Endothelial cell of umbilical vein (primary cell): ENCODE measurements at regions not wholly inside any gene's neighbourhood (a gene's known extent, or its start where the extent isn't known, plus 50 kb on each side); places are given as distances from the start of the nearest gene placed in this dataset.

ENCODE experiments used
- EZH2 ChIP-seq: IDR thresholded peaks from 2 replicates; pipeline ENCODE4 v1.6.1; 2012; ENCODE audit warnings: borderline replicate concordance, low read depth, mild to moderate bottlenecking, moderate library complexity, low read length, inconsistent platforms; ENCODE audit not compliant: severe bottlenecking
- FOS ChIP-seq: IDR thresholded peaks from 2 replicates; pipeline ENCODE4 v1.6.1; 2011; ENCODE audit warnings: mild to moderate bottlenecking, low read length, moderate library complexity, borderline replicate concordance; ENCODE audit not compliant: insufficient read depth
- JUN ChIP-seq: IDR thresholded peaks from 2 replicates; pipeline ENCODE4 v1.6.1; 2011; ENCODE audit warnings: borderline replicate concordance, low read depth; ENCODE audit not compliant: insufficient read length, insufficient read depth
- POLR2A ChIP-seq: IDR thresholded peaks from 2 replicates; pipeline ENCODE4 v1.6.1; 2012; ENCODE audit warnings: low read depth, mild to moderate bottlenecking, control low read depth, low read length
- TF ChIP-seq, protein P1 (sequence below), 2 donors: IDR thresholded peaks; 1 replicate in 1 of 2; 2 replicates in 1 of 2; pipeline ENCODE4 v1.5.1; 2011; ENCODE audit warnings: low read length in 2 of 2, mild to moderate bottlenecking in 2 of 2, moderate library complexity in 2 of 2, control low read depth in 1 of 2, inconsistent platforms in 1 of 2, low read depth in 1 of 2; ENCODE audit not compliant: insufficient read depth in 1 of 2; ENCODE audit errors: extremely low read depth in 1 of 2
- TF ChIP-seq, protein P2 (sequence below): IDR thresholded peaks from 2 replicates; pipeline ENCODE4 v1.6.1; 2011; ENCODE audit not compliant: insufficient read depth, insufficient read length

DNA sequence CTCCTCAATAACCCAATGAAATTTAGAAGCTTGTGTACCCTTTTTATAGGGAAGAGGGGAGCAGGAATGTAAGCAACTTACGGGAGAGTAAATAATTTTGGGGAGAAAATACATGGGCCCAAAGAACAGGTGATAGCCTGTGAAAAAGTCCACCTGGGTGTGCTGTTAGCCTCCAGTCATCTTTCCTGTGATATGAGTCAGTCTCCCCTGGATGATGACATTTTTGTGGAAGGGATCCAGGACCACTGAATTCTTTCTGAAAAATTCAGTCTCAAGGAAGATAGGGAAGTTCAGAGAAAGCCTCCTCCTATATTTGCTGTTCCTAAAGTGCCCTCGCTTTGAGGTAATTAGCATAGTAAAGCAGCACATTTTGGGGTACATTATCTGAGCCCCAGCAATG is 149.8 kb downstream of the SQOR start:
- TF ChIP-seq FOS (no peak), POLR2A (no peak), EZH2 (no peak), JUN (no peak)
- TF ChIP-seq, protein P1, sequence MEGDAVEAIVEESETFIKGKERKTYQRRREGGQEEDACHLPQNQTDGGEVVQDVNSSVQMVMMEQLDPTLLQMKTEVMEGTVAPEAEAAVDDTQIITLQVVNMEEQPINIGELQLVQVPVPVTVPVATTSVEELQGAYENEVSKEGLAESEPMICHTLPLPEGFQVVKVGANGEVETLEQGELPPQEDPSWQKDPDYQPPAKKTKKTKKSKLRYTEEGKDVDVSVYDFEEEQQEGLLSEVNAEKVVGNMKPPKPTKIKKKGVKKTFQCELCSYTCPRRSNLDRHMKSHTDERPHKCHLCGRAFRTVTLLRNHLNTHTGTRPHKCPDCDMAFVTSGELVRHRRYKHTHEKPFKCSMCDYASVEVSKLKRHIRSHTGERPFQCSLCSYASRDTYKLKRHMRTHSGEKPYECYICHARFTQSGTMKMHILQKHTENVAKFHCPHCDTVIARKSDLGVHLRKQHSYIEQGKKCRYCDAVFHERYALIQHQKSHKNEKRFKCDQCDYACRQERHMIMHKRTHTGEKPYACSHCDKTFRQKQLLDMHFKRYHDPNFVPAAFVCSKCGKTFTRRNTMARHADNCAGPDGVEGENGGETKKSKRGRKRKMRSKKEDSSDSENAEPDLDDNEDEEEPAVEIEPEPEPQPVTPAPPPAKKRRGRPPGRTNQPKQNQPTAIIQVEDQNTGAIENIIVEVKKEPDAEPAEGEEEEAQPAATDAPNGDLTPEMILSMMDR (IDR thresholded peaks at IDR 0.05; ENCODE audit: extremely low read depth in 1 of 2, insufficient read depth in 1 of 2, low read depth in 1 of 2, low read length in 2 of 2), result no peak
- TF ChIP-seq, protein P2, sequence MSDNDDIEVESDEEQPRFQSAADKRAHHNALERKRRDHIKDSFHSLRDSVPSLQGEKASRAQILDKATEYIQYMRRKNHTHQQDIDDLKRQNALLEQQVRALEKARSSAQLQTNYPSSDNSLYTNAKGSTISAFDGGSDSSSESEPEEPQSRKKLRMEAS, result no peak
